Lower lobe of right lung (tissue), 2 donors: ENCODE measurements at regions not wholly inside any gene's neighbourhood (a gene's known extent, or its start where the extent isn't known, plus 50 kb on each side); places are given as distances from the start of the nearest gene placed in this dataset.
"Not testable (repeated sequence)": the region's sequence is repeated elsewhere in the genome, so short reads cannot be mapped to it uniquely, and the experiment has no call there.

Source experiments
- ATAC-seq, 2 donors: fragments of 200-7000 bp; cut with Tn5 transposase; one replicate each; pipeline ENCODE4 v1.9.1; 2020 to 2022; ENCODE audit warnings: mild to moderate bottlenecking in 2 of 2, moderate library complexity in 2 of 2
- DNase-seq: peaks from one replicate; pipeline ENCODE4 v3.0.0-alpha.2; 2020
- H3K27ac ChIP-seq: fragments of 200-600 bp; one replicate; pipeline ENCODE4 v1.8.0; 2022
- H3K27me3 ChIP-seq: fragments of 200-600 bp; one replicate; pipeline ENCODE4 v1.8.0; 2022; ENCODE audit warnings: low read depth
- H3K36me3 ChIP-seq: fragments of 200-600 bp; one replicate; pipeline ENCODE4 v1.8.0; 2022; ENCODE audit warnings: mild to moderate bottlenecking
- H3K4me1 ChIP-seq: fragments of 200-600 bp; one replicate; pipeline ENCODE4 v1.8.0; 2022
- H3K4me3 ChIP-seq: fragments of 200-600 bp; one replicate; pipeline ENCODE4 v1.8.0; 2022; ENCODE audit warnings: mild to moderate bottlenecking
- H3K9me3 ChIP-seq: fragments of 200-600 bp; one replicate; pipeline ENCODE4 v1.8.0; 2022
- CTCF ChIP-seq: fragments of 200-600 bp; IDR thresholded peaks from one replicate; pipeline ENCODE4 v1.8.0; 2022; ENCODE audit warnings: antibody characterized with exemption, mild to moderate bottlenecking
- intact Hi-C: fragments of 100-400 bp; cut with DNase I; formaldehyde crosslinking; loops from one replicate; pipeline ENCODE4 v1.11.0; 2022
- donor health status: DM: no; HTN: yes; CAD: no; lungs with severe emphysema.

GRCh38 chr7:146022776-146023175 is 93.8 kb upstream of the CNTNAP2 start:
- no peak for ATAC-seq
- TF ChIP-seq CTCF: no peak
- DNase-seq: no peak
- no peaks in the 10 kb centered on the region for H3K4me1 ChIP-seq
- no peaks in the 10 kb centered on the region for H3K36me3 ChIP-seq
- H3K9me3 ChIP-seq: no peaks in the 10 kb centered on the region
- intact Hi-C loops: no loop called here
- no peak overlapping the region for H3K4me3 ChIP-seq
- no peak overlapping the region for H3K27ac ChIP-seq
- H3K27me3 ChIP-seq: no peaks in the 10 kb centered on the region

- ATAC-seq, H3K9me3 ChIP-seq, H3K36me3 ChIP-seq, DNase-seq, H3K27ac ChIP-seq, H3K27me3 ChIP-seq, intact Hi-C loops, H3K4me3 ChIP-seq, H3K4me1 ChIP-seq: not testable (repeated sequence)
These were observed 97.3 kb upstream of the CNTNAP2 start for GRCh38 chr7:146019041-146020004.

GRCh38 chr7:146017366-146017765 is 99.2 kb upstream of the CNTNAP2 start:
- DNase-seq, H3K4me3 ChIP-seq, intact Hi-C loops, H3K9me3 ChIP-seq, H3K27ac ChIP-seq, H3K4me1 ChIP-seq, H3K36me3 ChIP-seq, ATAC-seq, H3K27me3 ChIP-seq: not testable (repeated sequence)

GRCh38 chr7:146014154-146014553 is 102.4 kb upstream of the CNTNAP2 start:
- H3K4me1 ChIP-seq, intact Hi-C loops, ATAC-seq, H3K4me3 ChIP-seq, H3K27me3 ChIP-seq, DNase-seq, H3K36me3 ChIP-seq, H3K27ac ChIP-seq, H3K9me3 ChIP-seq: not testable (repeated sequence)

- no peaks in the 10 kb centered on the region for H3K4me1 ChIP-seq
- ATAC-seq: no peak
- no peaks in the 10 kb centered on the region for H3K27me3 ChIP-seq
- TF ChIP-seq CTCF: no peak
- H3K27ac ChIP-seq: no peak overlapping the region
- DNase-seq: no peak
- H3K4me3 ChIP-seq: no peak overlapping the region
- no peaks in the 10 kb centered on the region for H3K36me3 ChIP-seq
- H3K9me3 ChIP-seq: no peaks in the 10 kb centered on the region
- intact Hi-C loops: no loop called here
These were observed 108.3 kb upstream of the CNTNAP2 start for GRCh38 chr7:146008293-146008692.

GRCh38 chr7:146004805-146005204 is 111.8 kb upstream of the CNTNAP2 start:
- Histone ChIP-seq H3K27me3 (no peaks in the 10 kb centered on the region), H3K27ac (no peak overlapping the region), H3K36me3 (no peaks in the 10 kb centered on the region), H3K9me3 (no peaks in the 10 kb centered on the region), H3K4me1 (no peaks in the 10 kb centered on the region), H3K4me3 (no peak overlapping the region)
- TF ChIP-seq CTCF: no peak
- intact Hi-C loops: no loop called here
- no peak for DNase-seq
- ATAC-seq: no peak

- intact Hi-C loops: no loop called here
- Histone ChIP-seq H3K4me1 (no peaks in the 10 kb centered on the region), H3K9me3 (no peaks in the 10 kb centered on the region), H3K4me3 (no peak overlapping the region), H3K27me3 (no peaks in the 10 kb centered on the region), H3K27ac (no peak overlapping the region), H3K36me3 (no peaks in the 10 kb centered on the region)
- TF ChIP-seq CTCF: no peak
- ATAC-seq (no peak), DNase-seq (no peak)
These were observed 114.0 kb upstream of the CNTNAP2 start for GRCh38 chr7:146002431-146003078.
